Renal cortical epithelial cell (primary cell): ENCODE measurements at regions not wholly inside any gene's neighbourhood (a gene's known extent, or its start where the extent isn't known, plus 50 kb on each side); places are given as distances from the start of the nearest gene placed in this dataset.

Experiments
- DNase-seq: peaks from one replicate; pipeline ENCODE4 v3.0.0-alpha.2; 2011; ENCODE audit warnings: low read depth

DNA sequence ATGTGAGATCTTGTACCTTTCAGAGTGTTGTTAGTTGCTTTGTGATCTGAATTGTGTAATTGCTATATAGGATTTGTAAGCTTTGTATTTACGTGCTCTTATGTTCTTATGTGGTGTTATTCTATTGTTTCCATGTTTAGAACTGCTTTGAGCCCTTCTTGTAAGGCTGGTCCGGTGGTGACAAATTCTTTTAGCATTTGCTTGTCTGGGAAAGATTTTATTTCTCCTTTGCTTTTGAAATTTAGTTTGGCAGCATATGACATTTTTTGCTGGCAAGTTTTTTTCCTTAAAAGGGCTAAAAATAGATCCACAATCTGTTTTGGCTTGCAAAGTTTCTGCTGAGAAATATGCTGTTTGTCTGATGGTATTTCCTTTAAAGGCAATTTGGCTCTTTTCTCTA is 1089.2 kb upstream of the PCDH9 start:
- DNase-seq: no peak

DNA sequence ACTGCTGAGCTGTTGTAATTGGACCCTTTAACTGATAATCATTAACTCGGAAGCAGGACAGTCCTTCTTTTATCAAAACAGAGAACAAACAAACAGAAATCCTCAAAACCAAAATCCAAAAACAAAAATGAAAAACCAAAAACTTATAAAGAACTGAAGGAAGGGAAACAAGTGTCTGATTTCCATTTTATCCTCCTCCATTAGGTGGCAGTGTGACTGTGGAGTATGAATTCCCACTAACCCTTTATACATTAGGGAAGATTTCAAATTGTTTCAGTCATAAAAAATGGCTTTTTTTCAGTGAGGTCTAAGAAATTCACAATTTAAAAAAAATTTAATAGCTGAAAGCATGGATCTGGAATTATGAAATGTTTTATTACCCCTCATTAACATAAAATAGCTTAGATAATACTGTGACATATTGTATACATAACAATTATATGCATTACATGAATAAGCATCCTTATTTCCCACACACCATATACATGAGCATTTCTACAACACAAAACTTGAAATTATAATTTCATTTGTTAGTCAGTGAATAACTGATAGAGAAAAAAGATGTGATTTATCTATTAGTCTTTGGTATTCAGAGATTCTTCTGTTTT is 1074.3 kb upstream of the PCDH9 start:
- DNase-seq: peak; percentile 47

DNA sequence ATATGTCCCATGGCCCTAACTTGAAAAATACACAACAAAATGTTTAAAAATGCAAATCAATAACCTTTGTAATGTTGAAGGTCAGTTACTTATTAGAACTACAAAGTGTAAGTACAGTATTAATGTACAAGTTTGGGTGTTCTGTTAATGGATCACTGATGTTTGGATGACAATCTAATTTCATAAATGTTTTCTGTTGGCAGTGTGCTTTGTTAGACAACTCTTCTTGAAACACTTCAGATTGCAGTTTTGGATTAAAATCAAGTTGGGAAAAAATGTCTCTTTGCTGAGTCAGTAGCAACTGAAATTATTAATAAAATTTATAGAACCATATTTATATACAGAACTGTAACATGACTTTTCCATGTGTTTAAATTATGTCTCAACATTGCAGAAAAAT is 1063.5 kb upstream of the PCDH9 start:
- DNase-seq: no peak

DNA sequence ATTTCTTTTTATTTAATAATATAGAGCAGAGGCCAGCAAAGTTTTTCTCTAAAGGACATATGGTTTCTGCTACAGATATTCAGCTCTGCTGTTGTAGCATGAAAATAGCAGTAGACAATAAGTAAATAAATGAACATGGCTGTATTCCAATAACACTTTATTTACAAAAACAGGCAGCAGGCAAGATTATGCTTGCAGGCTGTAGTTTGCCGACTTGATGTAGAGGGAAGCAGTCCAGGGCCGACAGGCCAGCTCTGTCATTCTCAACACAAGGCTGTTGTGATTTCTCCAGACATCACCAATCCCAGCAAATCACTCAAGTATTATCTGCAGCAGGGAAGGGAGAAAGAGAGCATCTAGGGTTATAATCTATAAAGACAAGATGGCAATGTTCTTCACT is 1062.5 kb upstream of the PCDH9 start:
- DNase-seq: no peak

DNA sequence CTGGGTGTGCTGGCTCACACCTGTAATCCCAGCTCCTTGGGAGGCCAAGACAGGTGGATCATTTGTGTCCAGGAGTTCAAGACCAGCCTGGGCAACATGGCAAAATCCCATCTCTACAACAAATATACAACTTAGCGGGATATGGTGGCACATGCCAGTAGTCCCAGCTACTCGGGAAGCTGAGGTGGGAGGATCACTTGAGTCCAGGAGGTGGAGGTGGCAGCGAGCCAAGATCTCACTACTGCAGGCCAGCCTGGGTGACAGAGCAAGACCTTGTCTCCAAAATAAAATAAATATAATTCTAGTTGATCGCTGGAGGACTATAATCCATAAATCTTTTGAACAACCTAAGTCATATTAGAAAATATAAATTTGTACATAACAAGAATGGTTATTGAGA is 1061.5 kb upstream of the PCDH9 start:
- no peak for DNase-seq

DNA sequence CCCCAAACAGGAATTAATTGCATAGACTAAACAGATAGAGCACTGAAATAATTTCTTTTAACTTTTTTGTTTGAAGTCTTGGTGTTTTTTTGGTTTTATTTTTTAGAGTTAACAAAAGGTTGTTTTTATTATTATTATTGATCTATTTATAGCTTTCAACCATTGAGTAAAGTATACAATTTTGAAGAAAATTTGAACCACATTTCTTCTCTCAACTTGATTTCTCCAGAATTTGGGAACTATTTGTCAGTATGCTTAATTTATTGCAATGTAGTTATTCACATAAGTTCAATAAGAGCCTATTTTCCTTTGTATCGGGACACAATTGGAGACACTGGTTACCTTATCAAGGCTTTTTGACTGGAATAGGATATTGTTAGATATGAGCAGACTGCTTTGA is 1045.6 kb upstream of the PCDH9 start:
- DNase-seq: no peak

DNA sequence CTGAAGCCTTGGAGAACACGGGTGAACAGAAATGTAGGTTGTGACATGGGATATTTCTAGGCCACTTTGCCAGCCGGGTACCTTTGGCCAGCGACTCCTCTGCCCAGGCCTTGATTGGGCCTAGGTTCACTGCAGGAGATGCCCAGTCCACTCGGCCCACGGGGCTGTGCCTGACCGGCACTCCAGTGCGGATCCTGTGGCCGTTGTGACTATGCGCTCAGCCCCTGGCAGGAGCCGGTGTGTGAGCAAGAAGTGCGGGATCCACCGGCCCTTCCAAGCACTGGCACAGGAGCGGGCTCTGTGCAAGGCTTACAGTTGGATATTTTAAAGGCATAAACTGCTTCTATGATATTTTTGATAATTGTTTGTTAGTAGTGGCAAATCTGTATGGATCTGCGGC is 1042.5 kb upstream of the PCDH9 start:
- DNase-seq: no peak

DNA sequence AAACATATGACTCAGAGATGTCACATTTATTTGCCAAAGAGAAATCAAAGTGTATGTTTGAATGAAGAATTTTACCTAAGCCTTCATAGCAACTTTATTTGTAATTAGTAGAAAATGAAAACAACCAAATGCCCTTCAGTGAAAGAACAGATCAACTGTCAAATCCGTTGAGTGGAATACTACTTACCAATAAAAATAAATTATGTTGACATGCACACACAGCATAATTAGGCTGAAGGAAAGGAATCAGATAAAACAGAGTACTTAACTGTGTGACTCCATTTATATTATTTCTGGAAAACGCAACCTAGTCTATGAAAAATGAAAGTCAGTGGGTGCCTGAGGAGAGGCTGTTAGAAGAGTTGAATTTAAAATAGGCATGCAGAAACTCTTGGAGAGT is 1034.6 kb upstream of the PCDH9 start:
- DNase-seq: no peak

DNA sequence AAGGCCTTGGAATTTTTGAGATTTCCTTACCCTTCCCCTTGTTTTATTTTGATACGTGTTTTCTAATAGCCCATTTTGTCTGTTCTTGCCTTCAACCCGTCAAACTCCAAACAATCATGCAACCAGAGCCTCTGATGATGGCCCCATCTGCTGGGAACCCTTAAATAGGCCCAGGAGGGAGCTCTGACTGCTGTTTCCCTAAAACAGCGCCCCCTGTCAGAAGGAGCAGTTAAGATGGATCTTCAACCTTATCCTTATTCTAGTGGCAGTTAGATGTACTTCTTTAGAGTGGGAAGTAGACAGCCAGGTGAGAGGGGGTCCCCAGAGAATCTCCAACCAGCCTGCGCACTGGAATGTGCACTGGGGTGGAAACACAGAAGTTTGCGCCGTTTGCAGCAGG is 1031.0 kb upstream of the PCDH9 start:
- no peak for DNase-seq

DNA sequence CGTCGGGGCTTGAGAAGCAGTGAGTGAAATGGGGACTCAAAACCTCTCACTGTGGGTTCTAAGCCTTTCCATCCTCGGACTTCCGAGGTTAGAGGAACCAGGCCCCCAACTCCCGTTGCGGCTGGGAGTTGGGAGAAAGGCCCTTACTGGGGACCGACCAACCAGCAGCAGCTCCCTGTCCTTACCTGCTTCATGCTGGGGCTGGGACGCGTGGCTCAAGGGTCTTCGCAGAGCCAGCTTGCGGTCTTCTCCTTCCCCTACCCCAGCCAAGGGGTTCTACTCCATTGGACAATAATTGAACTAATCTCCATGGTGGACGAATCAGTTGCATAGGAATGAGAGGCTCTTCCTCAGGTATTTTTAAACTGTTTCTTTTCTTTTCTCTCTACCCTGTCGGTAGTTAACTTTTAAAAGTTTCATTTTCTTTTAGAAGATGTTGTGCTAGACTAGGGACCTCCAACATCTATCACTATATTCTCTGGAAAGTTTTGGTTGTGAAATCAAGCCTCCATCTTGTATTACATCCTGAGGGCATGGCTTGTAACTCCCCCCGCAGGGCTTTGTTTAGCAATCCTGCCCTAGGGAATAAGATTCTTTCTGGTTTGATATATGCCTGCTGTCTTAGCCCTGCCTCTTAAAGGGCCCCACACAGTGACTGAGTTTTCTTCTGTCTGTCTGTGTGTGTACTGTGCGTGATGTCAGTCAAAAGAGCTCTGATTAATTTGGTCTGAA is 1027.1 kb upstream of the PCDH9 start:
- DNase-seq: peak; percentile 4

DNA sequence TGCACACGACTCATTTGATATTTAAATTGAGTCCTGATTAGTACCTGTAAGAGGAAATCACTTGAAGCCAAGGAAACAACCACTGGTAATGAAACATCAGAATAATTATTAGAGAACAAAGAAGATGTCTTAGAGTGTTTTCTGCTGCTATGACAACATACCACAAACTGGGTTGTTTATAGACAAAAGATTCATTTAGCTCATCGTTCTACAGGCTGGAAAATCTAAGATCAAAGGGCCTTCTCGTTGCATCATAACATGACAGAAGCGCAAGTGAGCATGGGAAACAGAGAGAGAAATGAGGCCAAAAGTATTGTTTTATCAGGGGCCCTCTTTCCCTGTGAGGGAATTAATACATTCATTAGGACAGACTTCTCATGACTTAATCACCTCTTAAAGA is 1024.0 kb upstream of the PCDH9 start:
- DNase-seq: peak; percentile 7

DNA sequence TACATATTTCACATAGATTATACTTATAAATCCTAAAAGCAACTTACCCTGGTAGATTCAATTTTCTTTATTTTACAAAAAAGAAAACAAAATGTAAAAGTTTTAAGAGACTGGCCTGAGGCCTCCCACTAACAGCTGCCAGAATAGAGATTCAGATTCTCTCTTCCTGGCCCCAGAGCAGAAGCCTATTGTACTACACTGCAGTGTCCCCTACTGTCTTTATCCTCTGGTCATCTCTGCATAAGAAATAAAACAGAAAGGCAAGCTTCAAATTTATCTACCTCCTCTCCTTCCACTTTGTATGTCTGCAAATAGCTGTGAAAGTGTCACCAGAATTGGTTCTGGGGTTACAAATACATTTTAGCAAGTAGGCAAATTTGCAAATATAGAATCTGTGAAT is 1004.1 kb upstream of the PCDH9 start:
- DNase-seq: peak; percentile 18

DNA sequence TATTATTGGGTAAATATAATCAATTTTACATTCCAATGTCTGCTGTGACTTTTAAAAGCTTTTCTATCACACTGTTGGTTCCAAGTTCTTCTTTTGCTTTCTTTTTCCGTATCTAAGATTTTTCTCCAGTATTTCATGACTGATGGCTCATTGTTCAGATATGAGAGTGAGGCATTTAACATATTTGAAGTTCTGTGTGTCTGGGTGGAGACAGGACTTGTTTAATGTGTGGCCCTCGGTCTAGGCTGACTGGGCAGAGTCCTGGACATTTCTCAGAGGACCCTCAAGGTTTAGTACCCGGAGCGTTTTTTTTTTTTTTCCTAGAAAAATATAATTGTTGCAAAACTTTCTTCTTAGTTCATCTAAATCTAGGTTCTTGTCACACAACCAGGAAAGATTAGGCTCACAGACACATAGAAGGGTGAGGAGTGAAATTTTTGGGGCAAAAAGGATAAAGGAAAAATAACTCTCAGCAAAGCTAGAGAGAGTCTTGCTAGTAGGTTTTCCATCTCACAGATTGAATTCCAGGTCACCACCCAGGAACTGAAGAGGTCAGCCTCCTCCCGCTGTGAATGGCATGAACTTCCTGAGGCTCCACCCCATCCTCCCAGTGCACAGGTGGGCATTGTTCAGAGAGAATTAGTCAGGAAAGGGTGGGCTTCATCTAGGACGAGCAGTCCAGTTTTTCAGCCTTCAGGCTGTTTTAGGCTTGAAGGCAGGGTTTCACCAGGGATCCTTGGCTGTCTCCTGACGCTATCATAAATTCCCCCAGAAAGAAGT is 1002.4 kb upstream of the PCDH9 start:
- DNase-seq: peak; percentile 6

DNA sequence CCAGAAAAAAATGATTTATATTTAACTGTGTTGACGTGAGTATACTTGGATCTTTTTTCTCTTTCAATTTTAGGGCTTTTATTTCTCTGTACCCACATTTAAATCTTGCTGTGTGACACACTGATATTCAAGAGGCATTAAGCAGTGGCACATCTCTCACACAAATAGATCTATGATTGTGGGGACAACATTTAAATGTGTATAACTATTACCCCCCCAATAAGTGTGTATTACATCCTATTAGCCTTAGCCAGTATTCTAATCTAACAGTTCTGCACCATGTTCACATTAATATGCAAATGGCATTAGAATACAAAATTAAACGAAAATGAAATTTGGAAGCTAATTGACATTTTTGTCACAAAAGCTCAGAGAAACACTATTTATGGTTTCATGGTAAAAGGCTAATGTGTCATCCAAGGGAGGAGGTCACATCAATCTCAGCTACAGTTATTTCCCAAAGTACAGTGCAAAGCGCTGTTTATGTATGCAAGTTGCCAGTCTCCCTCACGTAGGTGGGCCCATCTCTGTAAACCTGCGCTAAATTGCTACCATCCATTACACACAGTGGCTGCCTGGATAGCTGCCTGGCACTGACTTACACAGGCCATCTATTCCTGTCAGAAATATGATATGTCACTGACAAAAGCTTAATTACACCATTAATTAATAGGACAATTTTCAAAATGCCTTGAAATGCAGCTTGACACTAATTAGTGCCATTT is 984.7 kb upstream of the PCDH9 start:
- DNase-seq: no peak

DNA sequence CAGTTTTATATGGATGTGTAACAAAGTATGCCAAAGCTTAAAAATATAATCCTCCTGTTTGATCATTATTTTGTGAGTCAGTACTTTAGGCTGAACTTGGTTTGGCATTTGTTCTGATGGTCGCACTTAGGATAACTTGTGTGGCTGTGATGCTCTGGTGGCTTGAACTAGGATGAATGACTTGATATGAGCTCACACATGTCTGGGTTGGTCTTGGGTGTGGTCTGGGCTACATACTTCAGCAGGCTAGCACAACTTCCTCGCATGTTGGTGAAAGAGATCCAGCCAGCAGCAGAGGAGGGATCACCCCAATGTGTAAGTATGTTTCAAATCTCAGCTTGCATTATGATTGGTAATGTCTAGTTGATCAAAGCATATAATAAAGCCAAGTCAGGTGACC is 969.1 kb upstream of the PCDH9 start:
- no peak for DNase-seq

DNA sequence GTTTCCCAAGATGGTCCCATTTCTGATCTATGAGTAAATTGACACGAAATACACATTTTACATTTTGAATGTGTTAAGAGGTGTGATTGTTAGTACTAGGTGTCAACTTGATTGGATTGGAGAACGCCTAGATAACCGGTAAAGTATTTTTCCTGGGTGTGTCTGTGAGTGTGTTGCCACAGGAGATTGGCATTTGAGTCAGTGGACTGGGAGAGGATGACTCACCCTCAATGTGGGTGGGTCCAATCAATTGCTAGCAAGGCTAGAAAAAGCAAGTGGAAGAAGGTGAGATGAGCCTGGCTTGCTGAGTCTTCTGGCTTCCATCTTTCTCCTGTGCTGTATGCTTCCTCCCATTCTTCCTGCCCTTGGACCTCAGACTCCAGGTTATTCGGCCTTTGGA is 960.7 kb upstream of the PCDH9 start:
- DNase-seq: peak; percentile 89

DNA sequence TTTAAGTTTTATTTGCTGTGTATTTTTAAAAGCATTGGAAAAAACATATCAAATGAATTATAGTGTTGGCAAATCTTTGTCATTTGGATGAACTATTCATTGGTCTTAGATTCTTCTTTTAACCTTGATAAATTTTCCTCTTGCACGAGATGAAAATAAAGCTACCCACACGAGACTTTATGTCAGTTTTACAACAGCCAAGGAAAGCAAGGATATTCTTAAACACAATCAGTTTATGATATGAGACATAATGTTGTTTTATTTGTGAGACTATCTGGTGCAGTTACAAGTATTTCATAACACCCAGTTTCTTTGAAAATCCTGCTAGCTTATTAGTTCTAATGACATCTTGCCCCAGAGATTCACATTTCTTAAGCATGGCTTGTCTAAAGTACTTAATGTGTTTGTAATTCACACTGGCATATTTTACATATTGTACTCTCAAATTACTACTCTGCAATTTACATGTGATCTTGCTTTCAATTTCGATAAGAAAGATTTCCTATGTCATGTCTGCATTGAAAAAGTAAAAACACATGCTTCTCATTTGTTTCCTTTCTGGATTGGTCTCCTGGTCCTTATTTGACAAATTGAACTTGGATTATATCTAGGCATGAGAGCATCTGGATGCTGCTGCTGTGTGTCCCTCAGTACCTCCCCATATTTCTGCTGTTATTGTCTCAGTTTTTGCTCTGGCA is 955.5 kb upstream of the PCDH9 start:
- no peak for DNase-seq

DNA sequence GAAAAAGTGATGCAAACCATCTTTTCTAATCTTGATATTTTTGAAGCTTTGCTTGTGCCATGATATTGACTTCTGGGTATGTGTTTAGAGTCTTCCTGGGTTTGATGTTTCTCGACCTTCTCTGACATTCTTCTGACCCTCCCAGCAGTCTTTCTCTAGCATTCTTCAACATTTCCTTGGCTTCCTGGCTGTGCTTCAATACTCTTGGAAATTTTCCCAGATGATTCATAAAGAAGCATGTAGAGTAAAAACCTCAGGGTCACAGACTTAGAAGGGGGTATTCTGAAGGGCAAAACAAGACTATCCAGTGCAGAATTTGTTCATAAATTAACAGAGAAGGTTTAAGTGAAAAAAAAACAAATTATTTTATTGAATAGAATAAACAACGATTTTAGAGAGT is 946.3 kb upstream of the PCDH9 start:
- peak; percentile 93 for DNase-seq

DNA sequence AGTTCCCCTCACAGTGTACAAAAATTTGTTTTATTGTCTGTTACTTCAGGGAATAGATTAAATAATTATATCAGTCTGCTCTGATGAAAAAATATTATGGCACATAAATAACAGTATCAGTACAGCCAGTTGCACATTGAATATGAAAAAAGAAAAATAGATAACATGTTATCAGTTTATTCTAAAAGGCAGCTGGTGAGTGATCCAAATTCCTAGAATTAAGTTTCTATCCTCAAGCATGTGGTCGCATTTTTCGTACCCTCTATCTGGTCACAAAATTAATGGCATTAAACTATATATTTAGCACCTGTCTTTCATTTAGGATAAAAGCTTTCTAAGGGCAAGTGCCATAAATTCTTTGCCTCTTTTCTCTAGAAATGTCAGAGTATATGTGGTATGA is 944.8 kb upstream of the PCDH9 start:
- no peak for DNase-seq

DNA sequence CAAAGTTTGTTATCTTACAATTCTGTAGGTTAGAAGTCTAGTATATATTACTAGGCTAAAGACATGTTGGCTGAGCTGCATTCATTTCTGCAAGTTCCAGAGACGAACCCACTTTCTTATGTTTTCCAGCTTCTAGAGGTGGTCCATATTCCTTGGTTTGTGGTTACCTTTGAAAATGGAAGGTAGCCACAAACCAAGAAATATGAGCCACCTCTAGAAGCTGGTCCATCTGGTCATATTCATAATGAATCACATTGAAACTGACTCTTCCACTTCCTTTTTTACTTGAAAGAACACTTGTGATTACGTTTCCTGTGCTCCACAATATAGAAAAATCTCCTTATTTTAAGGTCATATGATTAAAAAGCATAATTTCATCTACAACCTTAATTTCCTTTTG is 943.0 kb upstream of the PCDH9 start:
- DNase-seq: no peak

DNA sequence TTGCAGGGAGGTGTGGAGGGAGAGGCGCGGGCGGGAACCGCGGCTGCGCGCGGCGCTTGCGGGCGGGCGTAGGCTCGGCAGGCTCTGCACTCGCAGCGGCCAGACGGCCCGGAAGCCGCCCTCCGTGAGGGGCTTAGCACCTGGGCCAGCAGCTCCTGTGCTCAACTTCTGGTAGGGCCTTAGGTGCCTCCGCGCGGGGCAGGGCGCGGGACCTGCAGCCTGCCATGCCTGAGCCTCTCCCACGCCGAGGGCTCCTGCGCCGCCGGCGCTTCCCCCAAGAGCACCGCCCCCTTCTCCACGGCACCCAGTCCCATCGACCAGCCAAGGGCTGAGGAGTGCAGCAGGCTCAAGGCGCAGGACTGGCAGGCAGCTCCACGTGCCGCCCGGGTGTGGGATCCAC is 940.8 kb upstream of the PCDH9 start:
- DNase-seq: no peak

DNA sequence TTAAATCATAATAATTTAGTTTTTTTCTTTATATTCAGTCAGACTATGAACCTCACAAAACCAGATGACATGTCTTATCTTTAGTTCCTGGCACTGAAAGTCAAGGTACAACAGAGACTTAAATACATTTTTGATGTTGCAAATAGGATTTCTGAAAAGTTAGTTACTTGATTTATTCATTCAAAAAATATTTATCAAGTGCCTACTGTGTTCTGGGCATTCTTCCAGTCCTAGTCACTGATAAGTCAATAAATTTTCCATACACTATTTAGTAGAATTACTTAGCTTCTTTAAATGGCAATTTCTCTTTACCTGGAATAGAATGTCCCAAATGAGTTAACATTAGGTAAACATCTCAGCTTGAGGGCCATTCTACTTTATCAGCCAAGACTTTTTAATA is 938.3 kb upstream of the PCDH9 start:
- DNase-seq: no peak
